ENCODE measurements at regions not wholly inside any gene's neighbourhood (a gene's known extent, or its start where the extent isn't known, plus 50 kb on each side); places are given as distances from the start of the nearest gene placed in this dataset.

GRCh38 chr21:32113486-32113885 lies 165.4 kb downstream of the MIS18A start:
- TF ChIP-seq EZH2phosphoT487 (IDR thresholded peaks at IDR 0.05; ENCODE audit: borderline replicate concordance, low read length) (no peak), CTCF (conservative IDR thresholded peaks at IDR 0.05; ENCODE audit: low read depth, low read length) (no peak)
